GM18499 (cell line): ENCODE measurements at regions not wholly inside any gene's neighbourhood (a gene's known extent, or its start where the extent isn't known, plus 50 kb on each side); places are given as distances from the start of the nearest gene placed in this dataset.
"Not testable (repeated sequence)": the region's sequence is repeated elsewhere in the genome, so short reads cannot be mapped to it uniquely, and the experiment has no call there.

ENCODE experiments used
- ATAC-seq: cut with Tn5 transposase; IDR thresholded peaks from one replicate; pipeline ENCODE4 v1.9.1; 2021; ENCODE audit warnings: moderate number of reproducible peaks; ENCODE audit not compliant: insufficient read depth, unreplicated experiment

DNA sequence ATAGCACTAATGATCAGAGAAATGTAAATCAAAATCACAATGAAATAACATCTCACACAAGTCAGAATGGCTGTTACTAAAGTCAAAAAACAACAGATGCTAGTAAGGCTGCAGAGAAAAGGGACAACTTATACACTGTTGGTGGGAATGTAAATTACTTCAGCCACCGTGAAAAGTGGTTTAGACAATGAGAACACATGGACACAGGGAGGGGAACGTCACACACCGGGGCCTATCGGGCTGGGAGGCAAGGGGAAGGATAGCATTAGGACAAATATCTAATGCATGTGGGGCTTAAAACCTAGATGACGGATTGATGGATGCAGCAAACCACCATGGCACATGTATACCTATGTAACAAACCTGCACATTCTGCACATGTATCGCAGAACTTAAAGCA, 602.0 kb downstream of the SATB2 start:
- not testable (repeated sequence) for ATAC-seq

- no peak for ATAC-seq
These were observed 605.5 kb downstream of the SATB2 start for GRCh38 chr2:198852248-198852647.

GRCh38 chr2:198825534-198825933, 632.2 kb downstream of the SATB2 start:
- ATAC-seq = no peak

DNA sequence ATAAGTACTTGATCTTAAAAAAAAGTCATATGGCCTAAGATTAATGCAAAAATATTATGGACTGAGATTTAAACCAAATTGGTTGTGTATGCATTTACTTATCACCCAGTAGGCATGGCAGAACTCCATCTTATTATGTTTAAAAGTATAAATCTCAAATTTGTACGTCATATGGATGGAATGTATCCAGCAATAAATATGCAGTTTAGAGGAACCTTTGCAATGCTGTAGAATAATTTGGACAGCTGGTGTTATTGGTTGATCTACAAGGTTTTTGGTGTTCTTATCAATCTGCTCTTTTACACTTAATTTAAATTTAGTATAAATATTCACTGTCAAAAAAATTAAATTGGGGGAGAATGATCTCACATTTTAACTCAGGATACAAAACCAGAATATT, 640.2 kb downstream of the SATB2 start:
- no peak for ATAC-seq

GRCh38 chr2:198815626-198816025, 642.1 kb downstream of the SATB2 start:
- ATAC-seq = no peak

DNA sequence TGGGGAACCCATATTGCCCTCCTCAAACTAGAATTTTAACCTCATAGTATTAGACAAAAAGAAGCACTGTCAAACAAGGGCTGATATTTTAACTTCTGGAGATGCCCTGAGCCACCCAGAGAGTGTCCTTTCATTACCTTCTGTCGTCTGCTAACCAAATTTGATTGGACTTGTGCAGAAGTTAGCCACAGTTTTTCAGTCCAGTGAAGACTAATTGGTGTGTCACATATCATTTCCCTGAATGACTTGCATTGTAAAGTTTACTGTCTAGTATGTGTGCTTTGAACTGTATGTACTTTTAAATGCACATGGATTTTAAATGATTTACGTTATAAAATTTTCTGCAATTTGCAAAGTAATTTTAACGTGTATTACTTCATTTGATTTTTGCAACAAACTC, 646.5 kb downstream of the SATB2 start:
- no peak for ATAC-seq

- no peak for ATAC-seq
These were observed 647.8 kb downstream of the SATB2 start for GRCh38 chr2:198809976-198810375.

DNA sequence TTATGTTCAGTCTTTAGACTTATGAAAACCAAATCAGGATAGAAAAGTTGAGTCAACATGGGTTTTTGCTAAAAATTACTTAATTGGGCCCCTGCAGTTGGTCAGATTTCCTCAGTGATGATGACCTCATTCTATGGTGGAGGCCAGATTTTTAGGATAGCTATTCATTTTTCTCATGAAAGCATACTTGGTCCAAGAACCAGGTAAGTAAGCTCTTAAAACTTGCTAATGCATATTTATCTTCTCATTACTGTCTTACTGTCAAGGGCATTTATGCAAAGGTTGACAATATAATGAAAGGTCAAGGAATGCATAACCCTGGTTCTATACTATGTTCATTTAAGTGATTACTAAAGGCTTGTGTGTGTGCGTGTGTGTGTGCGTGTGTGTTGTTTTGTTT, 650.6 kb downstream of the SATB2 start:
- ATAC-seq = no peak

- ATAC-seq = no peak
These were observed 662.3 kb downstream of the SATB2 start for GRCh38 chr2:198795419-198795818.

GRCh38 chr2:198791623-198792022, 666.1 kb downstream of the SATB2 start:
- ATAC-seq = no peak

- no peak for ATAC-seq
These were observed 669.1 kb downstream of the SATB2 start for GRCh38 chr2:198788676-198789075.

GRCh38 chr2:198782734-198783133, 675.0 kb downstream of the SATB2 start:
- ATAC-seq = no peak

GRCh38 chr2:198776616-198777406, 680.9 kb downstream of the SATB2 start:
- no peak for ATAC-seq

DNA sequence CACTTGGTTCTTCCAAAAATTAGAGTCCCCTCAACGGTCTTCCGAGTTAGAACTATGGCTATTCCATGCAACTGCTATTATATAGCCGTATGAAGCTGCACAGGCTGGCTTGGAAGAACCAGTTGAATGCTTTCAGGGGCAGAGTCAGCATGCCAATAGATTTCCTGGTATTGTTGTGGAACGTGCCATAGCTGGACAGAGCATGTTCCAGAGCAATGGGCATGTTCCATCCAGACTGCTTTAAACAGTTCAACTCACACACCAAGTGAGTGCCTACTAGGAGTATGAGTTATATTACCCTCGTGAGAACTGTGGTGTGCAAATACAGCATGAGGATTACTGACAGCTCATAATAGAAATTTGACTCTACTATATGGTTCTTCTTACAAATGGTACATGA, 682.0 kb downstream of the SATB2 start:
- no peak for ATAC-seq

GRCh38 chr2:198774576-198774975, 683.2 kb downstream of the SATB2 start:
- no peak for ATAC-seq

- no peak for ATAC-seq
These were observed 690.0 kb downstream of the SATB2 start for GRCh38 chr2:198767694-198768093.

DNA sequence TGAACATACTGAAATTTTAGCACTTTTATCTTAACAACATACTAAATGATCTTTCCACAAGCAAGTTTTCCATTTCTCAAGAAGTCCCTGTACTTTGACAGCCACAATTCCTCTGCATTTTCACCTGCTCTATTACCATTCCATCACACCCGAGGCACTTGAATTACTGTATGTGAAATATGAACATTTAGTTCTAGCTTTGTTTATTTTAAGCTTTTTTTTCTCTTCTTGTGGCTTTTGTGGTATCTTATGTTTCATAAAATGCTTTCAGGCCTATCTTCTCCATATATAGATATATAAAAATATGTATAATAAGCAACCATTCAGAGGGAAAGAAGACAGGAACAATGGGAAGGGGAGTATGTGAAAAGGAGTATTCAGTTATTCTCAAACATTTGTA, 693.9 kb downstream of the SATB2 start:
- no peak for ATAC-seq

GRCh38 chr2:198762441-198762840, 695.3 kb downstream of the SATB2 start:
- no peak for ATAC-seq

- ATAC-seq = no peak
These were observed 700.7 kb downstream of the SATB2 start for GRCh38 chr2:198757069-198757468.

GRCh38 chr2:198756166-198756565, 701.6 kb downstream of the SATB2 start:
- no peak for ATAC-seq

- ATAC-seq = no peak
These were observed 704.6 kb downstream of the SATB2 start for GRCh38 chr2:198753101-198753500.

DNA sequence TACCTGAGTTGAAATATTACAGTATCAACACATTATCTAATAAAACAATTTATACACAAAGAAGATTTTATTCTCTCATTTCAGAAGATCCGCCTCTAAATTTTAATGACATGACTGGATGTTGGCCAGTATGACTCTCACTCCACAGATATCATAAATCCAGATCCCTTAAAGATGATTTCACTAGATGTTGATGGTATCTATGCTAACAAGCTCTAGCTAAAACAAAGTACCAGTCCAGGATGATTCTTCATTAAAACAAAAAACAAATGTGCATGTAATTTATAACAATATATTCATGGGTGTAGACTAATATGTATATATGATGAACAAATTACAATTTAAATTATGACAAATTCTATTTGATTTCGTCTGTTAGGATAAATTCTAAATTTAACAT, 708.4 kb downstream of the SATB2 start:
- no peak for ATAC-seq
